GM23248 (cell line): ENCODE measurements at regions not wholly inside any gene's neighbourhood (a gene's known extent, or its start where the extent isn't known, plus 50 kb on each side); places are given as distances from the start of the nearest gene placed in this dataset. TPM values are rescaled to one million over a fixed set of nuclear protein-coding genes. Genes with fewer than 3 reads are reported as not detected.

Source experiments
- DNase-seq: peaks from one replicate; pipeline ENCODE4 v3.0.0-alpha.2; 2015
- H2AFZ ChIP-seq: fragments of 200-600 bp; sonication (generic); 2 replicates; pipeline ENCODE4 v1.6.1; 2016; ENCODE audit warnings: antibody characterized with exemption
- H3F3A ChIP-seq: fragments of 200-600 bp; sonication (generic); 2 replicates; pipeline ENCODE4 v1.6.1; 2016; ENCODE audit warnings: mild to moderate bottlenecking, antibody characterized with exemption, mixed run types; ENCODE audit not compliant: insufficient read depth
- H3K27ac ChIP-seq: fragments of 200-600 bp; sonication (generic); 2 replicates; pipeline ENCODE4 v1.5.1; 2016; ENCODE audit warnings: mild to moderate bottlenecking
- H3K27me3 ChIP-seq: fragments of 200-600 bp; sonication (generic); replicated peaks from 2 replicates; pipeline ENCODE4 v1.6.1; 2016; ENCODE audit warnings: mild to moderate bottlenecking; ENCODE audit not compliant: insufficient read depth
- H3K36me3 ChIP-seq: fragments of 200-600 bp; sonication (generic); 2 replicates; pipeline ENCODE4 v1.6.1; 2016; ENCODE audit warnings: low read depth, mild to moderate bottlenecking
- H3K4me1 ChIP-seq: fragments of 200-600 bp; sonication (generic); 2 replicates; pipeline ENCODE4 v1.6.1; 2016; ENCODE audit warnings: mild to moderate bottlenecking; ENCODE audit not compliant: insufficient read depth
- H3K4me2 ChIP-seq: fragments of 200-600 bp; sonication (generic); one replicate; pipeline ENCODE4 v1.6.1; 2016; ENCODE audit warnings: mild to moderate bottlenecking; ENCODE audit not compliant: unreplicated experiment
- H3K4me3 ChIP-seq: fragments of 200-600 bp; sonication (generic); 2 replicates; pipeline ENCODE4 v1.5.1; 2016; ENCODE audit warnings: mild to moderate bottlenecking
- H3K79me2 ChIP-seq: fragments of 200-600 bp; sonication (generic); 2 replicates; pipeline ENCODE4 v1.6.1; 2016; ENCODE audit warnings: mild to moderate bottlenecking; ENCODE audit not compliant: insufficient read depth
- H3K9ac ChIP-seq: fragments of 200-600 bp; sonication (generic); 2 replicates; pipeline ENCODE4 v1.6.1; 2016; ENCODE audit warnings: mild to moderate bottlenecking
- H3K9me2 ChIP-seq: fragments of 200-600 bp; sonication (generic); 2 replicates; pipeline ENCODE4 v1.6.1; 2016; ENCODE audit warnings: mixed run types, mild to moderate bottlenecking, moderate library complexity; ENCODE audit not compliant: insufficient read depth
- H3K9me3 ChIP-seq: fragments of 200-600 bp; sonication (generic); one replicate; pipeline ENCODE4 v1.6.1; 2017; ENCODE audit warnings: low read depth
- H4K20me1 ChIP-seq: fragments of 200-600 bp; sonication (generic); 2 replicates; pipeline ENCODE4 v1.6.0; 2016; ENCODE audit not compliant: insufficient read depth
- EZH2 ChIP-seq: fragments of 200-600 bp; sonication (generic); IDR thresholded peaks from 2 replicates; pipeline ENCODE4 v1.6.1; 2018; ENCODE audit warnings: antibody characterized with exemption, mild to moderate bottlenecking; ENCODE audit not compliant: insufficient read depth, poor library complexity, severe bottlenecking
- EZH2phosphoT487 ChIP-seq: fragments of 200-600 bp; sonication (generic); IDR thresholded peaks from 2 replicates; pipeline ENCODE4 v1.6.1; 2018; ENCODE audit warnings: antibody characterized with exemption, moderate library complexity, mild to moderate bottlenecking, low read depth; ENCODE audit not compliant: insufficient read depth
- WGBS, 2 experiments: methylation state at CpG; one replicate each; pipeline ENCODE4 v1.1.6; 2015 to 2017; ENCODE audit warnings: low lambda C conversion rate in 2 of 2, low coverage in 1 of 2; ENCODE audit errors: missing lambda C conversion rate in 2 of 2; 5-methylcytosine and 5-hydroxymethylcytosine counted together
- in situ Hi-C: fragments of 300-500 bp; cut with MboI; formaldehyde crosslinking; loops from 2 replicates; pipeline ENCODE4 v1.15.0; 2020
- small RNA-seq: library from RNA; depleted of rRNA; stranded (forward); fragments of <200 nt; gene quantifications from one replicate; pipeline ENCODE3, GENCODE V24; 2014; ENCODE audit warnings: low read depth, low replicate concordance

DNA sequence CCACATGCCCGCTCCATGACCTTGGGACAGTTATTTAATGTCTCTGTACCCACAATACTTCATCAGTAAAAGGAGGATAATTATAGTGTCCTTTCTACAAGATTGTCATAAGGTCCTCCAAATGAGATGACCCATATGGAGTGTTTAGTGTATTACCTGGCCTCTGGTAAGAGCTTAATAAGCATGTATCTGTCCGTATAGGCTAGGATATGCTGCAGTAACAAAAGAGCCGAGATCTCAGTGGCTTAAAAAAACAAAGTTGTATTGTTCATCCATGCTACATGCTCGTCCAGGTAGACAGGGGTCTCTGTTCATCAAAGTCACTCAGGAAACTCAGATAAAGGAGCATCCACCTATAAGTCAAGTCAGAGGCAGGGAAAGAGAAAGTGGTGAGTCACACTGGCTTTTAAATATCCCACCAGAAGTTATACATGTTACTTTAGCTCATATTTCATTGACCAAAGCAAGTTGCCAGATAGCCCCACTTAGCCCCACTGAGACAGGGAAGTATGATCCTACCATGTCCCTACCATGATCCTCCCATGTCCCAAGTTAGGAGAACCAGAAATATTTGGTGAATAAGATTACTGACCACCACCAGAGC lies 53.0 kb upstream of the KAZN start:
- H3K79me2 ChIP-seq: no peaks in the 10 kb centered on the region
- H2AFZ ChIP-seq: no peak overlapping the region
- no peaks in the 10 kb centered on the region for H4K20me1 ChIP-seq
- no peak overlapping the region for H3K4me3 ChIP-seq
- no peaks in the 10 kb centered on the region for H3K36me3 ChIP-seq
- no peaks in the 10 kb centered on the region for H3K9me2 ChIP-seq
- H3K27me3 ChIP-seq: no peaks in the 10 kb centered on the region
- TF ChIP-seq EZH2phosphoT487 (no peak), EZH2 (no peak)
- H3K9me3 ChIP-seq: no peaks in the 10 kb centered on the region
- in situ Hi-C loops: no loop called here
- H3K27ac ChIP-seq: no peak overlapping the region
- no peak overlapping the region for H3K4me2 ChIP-seq
- H3K9ac ChIP-seq: no peak overlapping the region
- H3K4me1 ChIP-seq: peaks cover 13% of the 10 kb centered on the region
- H3F3A ChIP-seq: peaks cover 11% of the 10 kb centered on the region; the same call in 1 of the 2 replicates
- no peak for DNase-seq
- WGBS, 2 experiments: 83 to 86% methylated on average over 4 of the region's 4 CpGs

DNA sequence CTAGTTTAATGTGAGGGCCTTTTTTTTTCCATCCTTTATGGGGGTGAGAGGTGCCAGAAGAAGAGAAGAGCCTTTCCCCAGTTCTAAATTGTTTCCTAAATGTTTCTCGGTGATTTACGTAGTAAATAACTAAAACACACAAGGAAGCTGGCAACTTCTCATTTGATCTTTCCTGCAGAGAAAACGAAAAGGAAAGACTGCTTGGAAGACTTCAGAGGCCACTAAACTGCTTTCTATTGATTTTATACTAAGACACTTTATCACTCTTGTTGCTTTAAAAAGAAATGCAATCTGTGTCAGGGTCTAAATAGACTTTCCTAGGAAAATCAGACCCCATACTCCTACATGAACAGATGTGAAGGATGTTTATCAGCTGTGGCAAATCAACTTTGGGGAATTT lies 52.1 kb upstream of the KAZN start:
- H3K36me3 ChIP-seq: no peaks in the 10 kb centered on the region
- H3K27ac ChIP-seq: no peak overlapping the region
- peaks cover 11% of the 10 kb centered on the region; the same call in 1 of the 2 replicates for H3F3A ChIP-seq
- no peak overlapping the region for H2AFZ ChIP-seq
- H3K4me1 ChIP-seq: peaks cover 13% of the 10 kb centered on the region
- H3K79me2 ChIP-seq: no peaks in the 10 kb centered on the region
- 79 to 85% methylated on average over 3 of the region's 3 CpGs for WGBS, 2 experiments
- TF ChIP-seq EZH2phosphoT487 (no peak), EZH2 (no peak)
- no peak overlapping the region for H3K9ac ChIP-seq
- H3K27me3 ChIP-seq: no peaks in the 10 kb centered on the region
- H3K9me2 ChIP-seq: no peaks in the 10 kb centered on the region
- H4K20me1 ChIP-seq: no peaks in the 10 kb centered on the region
- no peak overlapping the region for H3K4me3 ChIP-seq
- in situ Hi-C loops: no loop called here
- no peak overlapping the region for H3K4me2 ChIP-seq
- H3K9me3 ChIP-seq: no peaks in the 10 kb centered on the region
- DNase-seq: no peak

Small RNAs in the stretch of these regions (small RNA-seq; reads per million reads assigned to genes)
- not detected for gene RNU6-1265P
